ENCODE measurements at regions not wholly inside any gene's neighbourhood (a gene's known extent, or its start where the extent isn't known, plus 50 kb on each side); places are given as distances from the start of the nearest gene placed in this dataset.

- H3K27ac ChIP-seq (ENCODE audit: extremely low read length, insufficient read depth, low read length) = no peak overlapping the region
- H3K79me2 ChIP-seq (ENCODE audit: insufficient read depth, low read length) = no peaks in the 10 kb centered on the region
- FAIRE-seq = no peak
- H3K4me2 ChIP-seq (ENCODE audit: low read depth, low read length) = no peak overlapping the region
- CTCF ChIA-PET (ENCODE audit: low intra/inter-chr PET ratio, low total read pairs) = no interaction called here
- H2AFZ ChIP-seq (ENCODE audit: low read length) = no peak overlapping the region
- intact Hi-C loops (cut with micrococcal nuclease; ENCODE audit: unreplicated experiment) = no loop called here
- no peak for ATAC-seq
- H3K4me1 ChIP-seq (ENCODE audit: insufficient read depth, low read length) = peaks cover under 1% of the 10 kb centered on the region; the same call in 1 of the 2 replicates
- H3K9ac ChIP-seq (ENCODE audit: insufficient read depth, low read depth, low read length) = no peak overlapping the region
- H3K36me3 ChIP-seq (replicated peaks in 1 of 2; ENCODE audit: control insufficient read depth in 1 of 2, insufficient read depth in 2 of 2, low read length in 2 of 2) = no peaks in the 10 kb centered on the region
- TF ChIP-seq, protein P1, sequence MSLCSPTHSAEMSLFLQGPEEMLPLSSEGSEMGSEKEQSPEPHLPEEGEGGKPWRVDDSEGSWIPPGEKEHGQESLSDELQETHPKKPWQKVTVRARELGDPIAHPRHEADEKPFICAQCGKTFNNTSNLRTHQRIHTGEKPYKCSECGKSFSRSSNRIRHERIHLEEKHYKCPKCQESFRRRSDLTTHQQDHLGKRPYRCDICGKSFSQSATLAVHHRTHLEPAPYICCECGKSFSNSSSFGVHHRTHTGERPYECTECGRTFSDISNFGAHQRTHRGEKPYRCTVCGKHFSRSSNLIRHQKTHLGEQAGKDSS (CRISPR knock-in tag; IDR thresholded peaks at IDR 0.05; ENCODE audit: borderline replicate concordance, low read depth) = no peak
- TF ChIP-seq RBM22 (optimal IDR thresholded peaks at IDR 0.05; ENCODE audit: low read length) (no peak), MAFK (conservative IDR thresholded peaks at IDR 0.05 in 1 of 2, IDR thresholded peaks at IDR 0.05 in 1 of 2; ENCODE audit: low read length in 2 of 2) (0 out of 4 replicates have a peak, but pooled peaks of 1 of the 2 experiments have one; percentile 28), MED1 (CRISPR knock-in tag; IDR thresholded peaks at IDR 0.05) (no peak), FOXA1 (IDR thresholded peaks at IDR 0.05) (no peak), FOXA1 (CRISPR knock-in tag; IDR thresholded peaks at IDR 0.05) (no peak), TCF7L2 (IDR thresholded peaks at IDR 0.05; ENCODE audit: low read depth, low read length) (no peak), BCL6 (CRISPR knock-in tag; IDR thresholded peaks at IDR 0.05) (no peak)
- in situ Hi-C loops (cut with HindIII; ENCODE audit: extremely low pct_ligation_motif_present, low pct_unique_long_range_greater_than_20kb) = loop anchor here (10.0 kb wide), 1 partner anchor 236 kb away; no protein-coding TSS in a partner anchor
- DNase-seq (ENCODE audit: low spot score) = no peak
- H3K9me3 ChIP-seq (ENCODE audit: low read length) = no peaks in the 10 kb centered on the region
- BruUV-seq (replicated peaks) = no TSS peak
- H3K4me3 ChIP-seq (replicated peaks in 1 of 3; ENCODE audit: insufficient read depth in 1 of 3, low read depth in 2 of 3, low read length in 3 of 3) = no peak overlapping the region
- H3K27me3 ChIP-seq (ENCODE audit: control insufficient read depth in 1 of 2, insufficient read depth in 2 of 2, low read length in 2 of 2) = no peaks in the 10 kb centered on the region; a peak in 1 of 5 replicates
- H4K20me1 ChIP-seq (ENCODE audit: insufficient read depth, low read length) = no peaks in the 10 kb centered on the region
- POLR2A ChIA-PET = no interaction called here
- 0% methylated on average over 1 of the region's 1 CpG for WGBS (ENCODE audit: low lambda C conversion rate)
Measured at GRCh38 chr1:204801211-204801610, 69.5 kb upstream of the NFASC start.
